GM12878 (cell line): ENCODE measurements at regions not wholly inside any gene's neighbourhood (a gene's known extent, or its start where the extent isn't known, plus 50 kb on each side); places are given as distances from the start of the nearest gene placed in this dataset.

Experiments
- ATAC-seq: fragments of 200-7000 bp; cut with Tn5 transposase; 3 replicates; pipeline ENCODE4 v1.9.1; 2020; ENCODE audit warnings: mild to moderate bottlenecking, moderate library complexity
- BruUV-seq: library from RNA; stranded (reverse); fragments of 400-500 nt; replicated peaks from 2 replicates; lab custom pipeline; 2021; lab: Mats Ljungman, UMichigan
- CTCF ChIA-PET: fragments of 300-600 bp; sonication (Branson Sonifier 250); formaldehyde crosslinking; extraction: SDS; loops from one replicate; lab custom pipeline; 2021; ENCODE audit warnings: inconsistent platforms; lab: Yijun Ruan, JAX
- POLR2A ChIA-PET: fragments of 350-600 bp; formaldehyde crosslinking; extraction: SDS; loops from one replicate; lab custom pipeline; 2021; ENCODE audit warnings: inconsistent platforms; lab: Charles Lee
- RAD21 ChIA-PET: fragments of 300-600 bp; sonication (Branson Sonifier 250); formaldehyde crosslinking; loops from one replicate; lab custom pipeline; 2023; ENCODE audit warnings: antibody characterized with exemption; ENCODE audit not compliant: unreplicated experiment; lab: Charles Lee
- SMC1A ChIA-PET: fragments of 300-600 bp; sonication (Branson Sonifier 250); formaldehyde crosslinking; loops from one replicate; lab custom pipeline; 2023; ENCODE audit not compliant: unreplicated experiment, uncharacterized antibody; lab: Charles Lee
- DNase-seq: peaks from one replicate; pipeline ENCODE4 v3.0.0-alpha.2; 2011; ENCODE audit warnings: low read depth, low spot score
- FAIRE-seq: peaks from 3 replicates; lab custom pipeline; 2011; peaks lifted over from hg19 to GRCh38; lab: Jason Lieb, UNC
- H2AFZ ChIP-seq: 2 replicates; pipeline ENCODE4 v1.6.0; 2011; ENCODE audit warnings: low read depth, low read length, control low read depth; ENCODE audit not compliant: control insufficient read depth
- H3K27ac ChIP-seq: 2 replicates; pipeline ENCODE4 v1.5.1; 2011; ENCODE audit warnings: control low read depth; ENCODE audit not compliant: control insufficient read depth, insufficient read depth
- H3K27me3 ChIP-seq, 2 experiments: replicated peaks in 1 of 2; 2 replicates each; pipeline versions ENCODE4 v1.6.0 to v1.6.1; 2011; ENCODE audit warnings: low read length in 1 of 2; ENCODE audit not compliant: control insufficient read depth in 2 of 2, insufficient read depth in 2 of 2
- H3K36me3 ChIP-seq, 2 experiments: 2 replicates each; pipeline ENCODE4 v1.5.1; 2011; ENCODE audit warnings: low read length in 1 of 2; ENCODE audit not compliant: control insufficient read depth in 2 of 2, insufficient read depth in 2 of 2
- H3K4me1 ChIP-seq: 2 replicates; pipeline ENCODE4 v1.6.1; 2011; ENCODE audit warnings: mild to moderate bottlenecking, low read length, moderate library complexity, mixed read lengths; ENCODE audit not compliant: control insufficient read depth, insufficient read depth
- H3K4me2 ChIP-seq: 2 replicates; pipeline ENCODE4 v1.6.0; 2011; ENCODE audit warnings: control low read depth; ENCODE audit not compliant: control insufficient read depth, insufficient read depth
- H3K4me3 ChIP-seq: fragments of 200-600 bp; sonication (generic); 2 replicates; pipeline ENCODE4 v1.5.1; 2016
- H3K79me2 ChIP-seq: 2 replicates; pipeline ENCODE4 v1.6.0; 2011; ENCODE audit warnings: low read length; ENCODE audit not compliant: control insufficient read depth, insufficient read depth
- H3K9ac ChIP-seq: 2 replicates; pipeline ENCODE4 v1.8.0; 2011; ENCODE audit warnings: low read length, control low read depth, mixed read lengths; ENCODE audit not compliant: control insufficient read depth, insufficient read depth
- H3K9me3 ChIP-seq: replicated peaks from 3 replicates; pipeline ENCODE4 v1.5.1; 2011; ENCODE audit warnings: mild to moderate bottlenecking, low read length; ENCODE audit not compliant: control insufficient read depth, insufficient read depth
- H4K20me1 ChIP-seq: 2 replicates; pipeline ENCODE4 v1.6.0; 2011; ENCODE audit not compliant: control insufficient read depth, insufficient read depth
- BCL3 ChIP-seq: IDR thresholded peaks from 2 replicates; pipeline ENCODE4 v1.6.1; 2011; ENCODE audit warnings: borderline replicate concordance, low read depth, mild to moderate bottlenecking, moderate library complexity, low read length; ENCODE audit not compliant: insufficient read depth, poor library complexity, severe bottlenecking
- HDAC6 ChIP-seq: fragments of 200-600 bp; sonication (generic); IDR thresholded peaks from one replicate; pipeline ENCODE4 v1.8.0; 2017; ENCODE audit warnings: antibody characterized with exemption; ENCODE audit not compliant: unreplicated experiment
- STAT1 ChIP-seq: fragments of 450-650 bp; conservative IDR thresholded peaks from 2 replicates; pipeline ENCODE4 v1.6.1; 2014; ENCODE audit warnings: antibody characterized with exemption, mild to moderate bottlenecking
- TCF12 ChIP-seq: IDR thresholded peaks from 2 replicates; pipeline ENCODE4 v1.6.1; 2011; ENCODE audit warnings: low read depth, mild to moderate bottlenecking, low read length
- ZBTB11 ChIP-seq: fragments of 450-650 bp; formaldehyde crosslinking; IDR thresholded peaks from 2 replicates; pipeline ENCODE4 v1.5.0; 2022; ENCODE audit warnings: mild to moderate bottlenecking, missing genetic modification characterization
- WGBS: methylation state at CpG from one replicate; pipeline ENCODE4 v1.1.6; 2016; ENCODE audit warnings: low lambda C conversion rate; ENCODE audit not compliant: insufficient replicate concordance, insufficient coverage; ENCODE audit errors: missing lambda C conversion rate; 5-methylcytosine and 5-hydroxymethylcytosine counted together
- in situ Hi-C: fragments of 300-500 bp; cut with MboI; formaldehyde crosslinking; loops from 9 replicates; pipeline ENCODE4 v1.14.3; 2018; ENCODE audit warnings: mixed read lengths
- intact Hi-C: fragments of 100-400 bp; cut with micrococcal nuclease; formaldehyde crosslinking; loops from one replicate; pipeline ENCODE4 v1.14.2; 2022; ENCODE audit not compliant: unreplicated experiment

- H3K27me3 ChIP-seq = no peaks in the 10 kb centered on the region; a peak in 1 of 4 replicates
- BruUV-seq = no TSS peak
- 39% methylated on average over 10 of the region's 10 CpGs for WGBS
- H3K4me3 ChIP-seq = no peak overlapping the region
- no peak for ATAC-seq
- no peaks in the 10 kb centered on the region for H4K20me1 ChIP-seq
- SMC1A ChIA-PET = interaction anchor here (1.0 to 1.4 kb wide), 2 partner anchors 21 to 35 kb away, joined by 3 read pairs; no protein-coding TSS in a partner anchor
- FAIRE-seq = no peak
- no peak overlapping the region for H2AFZ ChIP-seq
- H3K4me1 ChIP-seq = no peaks in the 10 kb centered on the region; the same call in 1 of the 2 replicates
- no peak overlapping the region for H3K9ac ChIP-seq
- CTCF ChIA-PET = interaction anchor here (0.9 to 1.9 kb wide), 2 partner anchors 9 to 10 kb away, joined by 6 read pairs; no protein-coding TSS in a partner anchor
- H3K36me3 ChIP-seq = no peaks in the 10 kb centered on the region
- H3K9me3 ChIP-seq = no peaks in the 10 kb centered on the region; the same call in 2 of the 3 replicates
- no peak for DNase-seq
- no peak overlapping the region for H3K4me2 ChIP-seq
- intact Hi-C loops (no loop called here), in situ Hi-C loops (no loop called here)
- H3K27ac ChIP-seq = no peak overlapping the region
- H3K79me2 ChIP-seq = no peaks in the 10 kb centered on the region
- TF ChIP-seq HDAC6 (no peak), ZBTB11 (CRISPR knock-in tag) (no peak)
- POLR2A ChIA-PET = no interaction called here
- RAD21 ChIA-PET = no interaction called here
Measured at GRCh38 chr21:41622201-41622600, 114.2 kb upstream of the TMPRSS2 start.

- no peak overlapping the region for H2AFZ ChIP-seq
- no peak for TF ChIP-seq BCL3
- TF ChIP-seq STAT1 = no peak
- TF ChIP-seq TCF12 = no peak
- no peak for FAIRE-seq
- no peak overlapping the region for H3K27ac ChIP-seq
- ChIA-PET SMC1A (interaction anchor here (1.0 kb wide), 1 partner anchor 21 kb away, joined by 3 read pairs; no protein-coding TSS in a partner anchor), RAD21 (no interaction called here), CTCF (interaction anchor here (0.6 to 1.7 kb wide), 2 partner anchors 11 to 46 kb away, joined by 3 to 4 read pairs; no protein-coding TSS in a partner anchor), POLR2A (no interaction called here)
- DNase-seq = no peak
- no peak overlapping the region for H3K4me2 ChIP-seq
- H3K4me1 ChIP-seq = no peaks in the 10 kb centered on the region; the same call in 1 of the 2 replicates
- H4K20me1 ChIP-seq = no peaks in the 10 kb centered on the region
- BruUV-seq = no TSS peak
- no peak for ATAC-seq
- H3K9ac ChIP-seq = no peak overlapping the region
- intact Hi-C loops = no loop called here
- no peaks in the 10 kb centered on the region; the same call in 2 of the 3 replicates for H3K9me3 ChIP-seq
- in situ Hi-C loops = no loop called here
- no peaks in the 10 kb centered on the region for H3K79me2 ChIP-seq
- H3K27me3 ChIP-seq = no peaks in the 10 kb centered on the region; a peak in 1 of 4 replicates
- 49% methylated on average over 10 of the region's 10 CpGs for WGBS
- H3K36me3 ChIP-seq = no peaks in the 10 kb centered on the region
- H3K4me3 ChIP-seq = no peak overlapping the region
Measured at GRCh38 chr21:41621513-41621912, 113.6 kb upstream of the TMPRSS2 start.
